ENCODE measurements at regions not wholly inside any gene's neighbourhood (a gene's known extent, or its start where the extent isn't known, plus 50 kb on each side); places are given as distances from the start of the nearest gene placed in this dataset.

GRCh38 chr4:144595681-144596080 is 50.3 kb upstream of the HHIP start:
- Histone ChIP-seq H2BK120ac (ENCODE audit: low read depth, low read length) (no peak overlapping the region), H3K9ac (ENCODE audit: low read depth, low read length, poor library complexity) (no peak overlapping the region), H3K14ac (ENCODE audit: low read length) (no peak overlapping the region), H2AFZ (ENCODE audit: low read length) (no peak overlapping the region), H2BK5ac (ENCODE audit: low read length) (no peak overlapping the region), H3K4me2 (ENCODE audit: insufficient read depth, low read length, poor library complexity, severe bottlenecking) (no peak overlapping the region), H3K9me3 (replicated peaks in 1 of 2; ENCODE audit: control insufficient read depth in 2 of 2, insufficient read depth in 1 of 2, low read depth in 1 of 2, low read length in 2 of 2) (no peaks in the 10 kb centered on the region), H3K27ac (replicated peaks; ENCODE audit: low read length) (no peak overlapping the region), H3K4me3 (ENCODE audit: low read length in 2 of 2) (no peak overlapping the region), H3K4me1 (ENCODE audit: control insufficient read depth in 2 of 2, insufficient read depth in 1 of 2, low read depth in 1 of 2, low read length in 2 of 2) (no peaks in the 10 kb centered on the region), H3K36me3 (replicated peaks in 1 of 2; ENCODE audit: control insufficient read depth in 2 of 2, insufficient read depth in 2 of 2, low read length in 2 of 2) (no peaks in the 10 kb centered on the region), H3K4ac (ENCODE audit: low read length) (no peak overlapping the region), H2AK5ac (ENCODE audit: low read depth, low read length) (no peak overlapping the region), H3K27me3 (ENCODE audit: control insufficient read depth in 3 of 3, insufficient read depth in 3 of 3, low read depth in 1 of 3, low read length in 3 of 3) (no peaks in the 10 kb centered on the region), H2BK15ac (ENCODE audit: low read length) (no peak overlapping the region), H3K79me1 (ENCODE audit: low read depth, low read length) (no peaks in the 10 kb centered on the region), H3K18ac (ENCODE audit: low read length) (no peak overlapping the region), H4K8ac (ENCODE audit: low read depth, low read length) (no peak overlapping the region), H3K23ac (ENCODE audit: low read depth, low read length, poor library complexity) (no peak overlapping the region), H2BK12ac (ENCODE audit: low read length) (no peak overlapping the region), H4K91ac (ENCODE audit: low read depth, low read length, poor library complexity) (no peak overlapping the region)
- no peak for DNase-seq (ENCODE audit: low spot score)
- no CpG with 5 or more reads among the region's 3 CpGs for WGBS, 2 donors (ENCODE audit: extremely low coverage in 2 of 2, insufficient read length in 2 of 2, insufficient replicate concordance in 1 of 2)
